HepG2 (cell line): ENCODE measurements at regions not wholly inside any gene's neighbourhood (a gene's known extent, or its start where the extent isn't known, plus 50 kb on each side); places are given as distances from the start of the nearest gene placed in this dataset.

Experiments used
- POLR2A ChIP-seq, 2 experiments: IDR thresholded peaks; 2 replicates each; pipeline ENCODE4 v1.6.1; 2011; ENCODE audit warnings: low read depth in 2 of 2, low read length in 2 of 2, mild to moderate bottlenecking in 1 of 2, moderate library complexity in 1 of 2; ENCODE audit not compliant: insufficient read depth in 1 of 2
- TF ChIP-seq, protein P1 (sequence below): sonication (generic); formaldehyde crosslinking; IDR thresholded peaks from 2 replicates; pipeline ENCODE4 v1.4.0; 2020; ENCODE audit warnings: missing genetic modification reagents

DNA sequence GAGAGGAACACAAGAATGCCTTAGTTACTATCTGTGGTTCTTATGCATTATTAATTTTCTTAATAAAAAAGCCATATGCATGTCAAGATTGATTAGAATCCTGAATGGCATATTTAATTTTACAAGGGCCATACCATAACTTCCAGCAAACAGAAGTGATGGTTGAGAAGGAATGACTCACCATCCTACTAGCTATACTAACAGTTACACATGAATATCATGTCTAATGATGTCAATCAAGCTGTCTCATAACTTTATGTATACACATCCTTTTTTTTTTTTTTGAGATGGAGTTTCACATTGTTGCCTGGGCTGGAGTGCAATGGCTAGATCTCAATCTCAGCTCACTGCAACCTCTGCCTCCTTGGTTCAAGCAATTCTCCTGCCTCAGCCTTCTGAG, 1123.9 kb downstream of the NLGN4Y start:
- TF ChIP-seq, protein P1, sequence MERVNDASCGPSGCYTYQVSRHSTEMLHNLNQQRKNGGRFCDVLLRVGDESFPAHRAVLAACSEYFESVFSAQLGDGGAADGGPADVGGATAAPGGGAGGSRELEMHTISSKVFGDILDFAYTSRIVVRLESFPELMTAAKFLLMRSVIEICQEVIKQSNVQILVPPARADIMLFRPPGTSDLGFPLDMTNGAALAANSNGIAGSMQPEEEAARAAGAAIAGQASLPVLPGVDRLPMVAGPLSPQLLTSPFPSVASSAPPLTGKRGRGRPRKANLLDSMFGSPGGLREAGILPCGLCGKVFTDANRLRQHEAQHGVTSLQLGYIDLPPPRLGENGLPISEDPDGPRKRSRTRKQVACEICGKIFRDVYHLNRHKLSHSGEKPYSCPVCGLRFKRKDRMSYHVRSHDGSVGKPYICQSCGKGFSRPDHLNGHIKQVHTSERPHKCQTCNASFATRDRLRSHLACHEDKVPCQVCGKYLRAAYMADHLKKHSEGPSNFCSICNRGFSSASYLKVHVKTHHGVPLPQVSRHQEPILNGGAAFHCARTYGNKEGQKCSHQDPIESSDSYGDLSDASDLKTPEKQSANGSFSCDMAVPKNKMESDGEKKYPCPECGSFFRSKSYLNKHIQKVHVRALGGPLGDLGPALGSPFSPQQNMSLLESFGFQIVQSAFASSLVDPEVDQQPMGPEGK (CRISPR knock-in tag), result no peak
- TF ChIP-seq POLR2A (IDR thresholded peaks at IDR 0.05; ENCODE audit: insufficient read depth in 1 of 2, low read depth in 2 of 2, low read length in 2 of 2), result no peak
